SK-N-SH (cell line): ENCODE measurements at regions not wholly inside any gene's neighbourhood (a gene's known extent, or its start where the extent isn't known, plus 50 kb on each side); places are given as distances from the start of the nearest gene placed in this dataset.

Experiments used
- CTCF ChIA-PET: fragments of 300-600, 350-600 bp; formaldehyde crosslinking; extraction: SDS; loops from one replicate; lab custom pipeline; 2021; lab: Yijun Ruan, JAX
- POLR2A ChIA-PET: fragments of 350-600 bp; sonication (Branson Sonifier 250); formaldehyde crosslinking; extraction: SDS; loops from one replicate; lab custom pipeline; 2020; ENCODE audit warnings: antibody characterized with exemption, inconsistent platforms; lab: Yijun Ruan, JAX
- DNase-seq: peaks from one replicate; pipeline ENCODE4 v3.0.0; 2012
- H2AFZ ChIP-seq: fragments of 200-600 bp; sonication (generic); 2 replicates; pipeline ENCODE4 v1.8.1; 2016; ENCODE audit warnings: antibody characterized with exemption, mild to moderate bottlenecking, low read depth
- H3F3A ChIP-seq: fragments of 200-600 bp; sonication (generic); replicated peaks from 2 replicates; pipeline ENCODE3; 2016; ENCODE audit warnings: antibody characterized with exemption, mild to moderate bottlenecking; ENCODE audit not compliant: insufficient read depth
- H3K27ac ChIP-seq, 2 experiments: fragments of 200-500 bp in 1 of 2; fragments of 200-600 bp in 1 of 2; sonication (Bioruptor generic) in 1 of 2; sonication (generic), shearing (Covaris generic) in 1 of 2; 2 replicates each; pipeline versions ENCODE4 v1.5.1 to v1.6.1; 2014 to 2016; ENCODE audit warnings: low read depth in 2 of 2, inconsistent platforms in 1 of 2, low read length in 1 of 2, mild to moderate bottlenecking in 1 of 2, mixed read lengths in 1 of 2
- H3K27me3 ChIP-seq: fragments of 200-600 bp; sonication (generic), shearing (Covaris generic); 2 replicates; pipeline ENCODE4 v1.6.1; 2016; ENCODE audit warnings: mixed run types; ENCODE audit not compliant: insufficient read depth
- H3K36me3 ChIP-seq, 2 experiments: fragments of 200-500 bp in 1 of 2; fragments of 200-600 bp in 1 of 2; sonication (Bioruptor generic) in 1 of 2; sonication (generic) in 1 of 2; replicated peaks in 1 of 2; 2 replicates each; pipeline versions ENCODE3 to v1.5.1; 2014 to 2016; ENCODE audit warnings: low read length in 1 of 2, mild to moderate bottlenecking in 1 of 2; ENCODE audit not compliant: insufficient read depth in 2 of 2, control insufficient read depth in 1 of 2
- H3K4me1 ChIP-seq, 2 experiments: fragments of 200-500 bp in 1 of 2; fragments of 200-600 bp in 1 of 2; sonication (Bioruptor generic) in 1 of 2; sonication (generic), shearing (Covaris generic) in 1 of 2; 2 replicates each; pipeline versions ENCODE4 v1.5.1 to v1.6.1; 2014 to 2016; ENCODE audit warnings: low read depth in 1 of 2, low read length in 1 of 2, mixed run types in 1 of 2; ENCODE audit not compliant: insufficient read depth in 2 of 2, control insufficient read depth in 1 of 2
- H3K4me2 ChIP-seq: fragments of 200-600 bp; sonication (generic), shearing (Covaris generic); 2 replicates; pipeline ENCODE4 v1.6.1; 2017; ENCODE audit warnings: mixed run types
- H3K4me3 ChIP-seq, 2 experiments: fragments of 200-500 bp in 1 of 2; fragments of 200-600 bp in 1 of 2; sonication (Bioruptor generic) in 1 of 2; sonication (generic), shearing (Covaris generic) in 1 of 2; 2 replicates each; pipeline versions ENCODE4 v1.5.1 to v1.8.1; 2014 to 2016; ENCODE audit warnings: low read depth in 2 of 2, inconsistent platforms in 1 of 2, low read length in 1 of 2, mild to moderate bottlenecking in 1 of 2, mixed read lengths in 1 of 2, moderate library complexity in 1 of 2
- H3K79me2 ChIP-seq: fragments of 200-600 bp; sonication (generic); 2 replicates; pipeline ENCODE4 v1.8.1; 2017; ENCODE audit warnings: mild to moderate bottlenecking; ENCODE audit not compliant: insufficient read depth
- H3K9ac ChIP-seq: fragments of 200-600 bp; sonication (generic); 2 replicates; pipeline ENCODE4 v1.6.1; 2017; ENCODE audit warnings: mixed run types
- H3K9me2 ChIP-seq: fragments of 200-600 bp; sonication (generic); 2 replicates; pipeline ENCODE4 v1.6.1; 2017; ENCODE audit warnings: mixed run types
- H3K9me3 ChIP-seq: fragments of 200-600 bp; sonication (generic); 2 replicates; pipeline ENCODE4 v1.6.1; 2017; ENCODE audit warnings: mixed run types, mild to moderate bottlenecking, moderate library complexity
- H4K20me1 ChIP-seq: fragments of 200-600 bp; sonication (generic); 2 replicates; pipeline ENCODE4 v1.6.1; 2017; ENCODE audit warnings: mild to moderate bottlenecking, mixed run types; ENCODE audit not compliant: insufficient read depth
- ELF1 ChIP-seq: IDR thresholded peaks from 2 replicates; pipeline ENCODE4 v1.4.0; 2012
- EP300 ChIP-seq, 2 experiments: IDR thresholded peaks; 2 replicates each; pipeline versions ENCODE4 v1.4.0 to v1.6.1; 2012; ENCODE audit warnings: borderline replicate concordance in 1 of 2, low read depth in 1 of 2, low read length in 1 of 2
- FOXJ3 ChIP-seq: sonication (generic); formaldehyde crosslinking; IDR thresholded peaks from 2 replicates; pipeline ENCODE4 v1.5.1; 2020; ENCODE audit warnings: mild to moderate bottlenecking, missing genetic modification reagents
- FOXM1 ChIP-seq: IDR thresholded peaks from 2 replicates; pipeline ENCODE4 v1.4.0; 2012; ENCODE audit warnings: low read depth, mild to moderate bottlenecking
- GABPA ChIP-seq: IDR thresholded peaks from 2 replicates; pipeline ENCODE4 v1.4.0; 2012; ENCODE audit warnings: low read depth, mild to moderate bottlenecking
- MXI1 ChIP-seq: IDR thresholded peaks from 2 replicates; pipeline ENCODE4 v1.6.1; 2012; ENCODE audit warnings: mild to moderate bottlenecking, low read depth, low read length, improper control_type of control experiment
- NFIC ChIP-seq: IDR thresholded peaks from 2 replicates; pipeline ENCODE4 v1.4.0; 2012; ENCODE audit warnings: borderline replicate concordance
- RXRA ChIP-seq: IDR thresholded peaks from 2 replicates; pipeline ENCODE4 v1.4.0; 2012; ENCODE audit warnings: low read depth, mild to moderate bottlenecking, borderline replicate concordance
- TAF1 ChIP-seq: IDR thresholded peaks from 2 replicates; pipeline ENCODE4 v1.6.1; 2012; ENCODE audit warnings: low read depth, mild to moderate bottlenecking, low read length, moderate library complexity, borderline replicate concordance
- TCF12 ChIP-seq: IDR thresholded peaks from 2 replicates; pipeline ENCODE4 v1.4.0; 2012
- TEAD4 ChIP-seq: IDR thresholded peaks from 2 replicates; pipeline ENCODE4 v1.4.0; 2012; ENCODE audit warnings: mild to moderate bottlenecking, borderline replicate concordance; ENCODE audit not compliant: insufficient read depth
- WGBS: methylation state at CpG from one replicate; pipeline ENCODE4 v1.1.6; 2017; ENCODE audit warnings: low lambda C conversion rate; 5-methylcytosine and 5-hydroxymethylcytosine counted together
- TF ChIP-seq, protein P1 (sequence below): IDR thresholded peaks from 2 replicates; pipeline ENCODE4 v1.4.0; 2012; ENCODE audit warnings: low read depth, borderline replicate concordance
- TF ChIP-seq, protein P2 (sequence below): fragments of 150-350 bp; IDR thresholded peaks from 2 replicates; pipeline ENCODE4 v1.6.1; 2016; ENCODE audit warnings: mild to moderate bottlenecking, low read depth, low read length
- TF ChIP-seq, protein P3 (sequence below): IDR thresholded peaks from 2 replicates; pipeline ENCODE4 v1.6.1; 2012; ENCODE audit warnings: mild to moderate bottlenecking, low read depth, low read length, moderate library complexity
- TF ChIP-seq, protein P4 (sequence below): IDR thresholded peaks from 2 replicates; pipeline ENCODE4 v1.4.0; 2012; ENCODE audit warnings: low read depth, borderline replicate concordance
- TF ChIP-seq, protein P5 (sequence below): IDR thresholded peaks from 2 replicates; pipeline ENCODE4 v1.4.0; 2012; ENCODE audit warnings: low read depth
- TF ChIP-seq, protein P6 (sequence below): fragments of 150-350 bp; IDR thresholded peaks from 2 replicates; pipeline ENCODE4 v1.6.1; 2017; ENCODE audit warnings: antibody characterized with exemption, low read length, low read depth, borderline replicate concordance

DNA sequence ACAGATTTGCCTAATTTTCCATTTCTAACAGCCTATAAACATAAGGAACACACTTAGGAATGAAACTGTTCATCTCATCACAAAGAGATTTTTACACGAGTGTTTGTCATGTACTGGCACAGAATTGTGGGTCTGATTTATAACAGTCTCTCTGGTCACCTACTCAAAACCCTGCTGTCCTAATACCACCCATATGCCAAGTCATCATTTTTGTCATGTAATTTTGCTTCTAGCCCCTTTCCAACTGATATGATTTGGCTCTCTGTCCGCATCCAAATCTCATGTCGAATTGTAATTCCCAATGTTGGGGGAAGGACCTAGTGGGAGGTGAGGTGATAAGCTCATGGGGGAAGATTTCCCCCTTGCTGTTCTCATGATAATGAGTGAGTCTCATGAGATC, 284.1 kb upstream of the SLITRK2 start (continued):
- TF ChIP-seq, protein P1, sequence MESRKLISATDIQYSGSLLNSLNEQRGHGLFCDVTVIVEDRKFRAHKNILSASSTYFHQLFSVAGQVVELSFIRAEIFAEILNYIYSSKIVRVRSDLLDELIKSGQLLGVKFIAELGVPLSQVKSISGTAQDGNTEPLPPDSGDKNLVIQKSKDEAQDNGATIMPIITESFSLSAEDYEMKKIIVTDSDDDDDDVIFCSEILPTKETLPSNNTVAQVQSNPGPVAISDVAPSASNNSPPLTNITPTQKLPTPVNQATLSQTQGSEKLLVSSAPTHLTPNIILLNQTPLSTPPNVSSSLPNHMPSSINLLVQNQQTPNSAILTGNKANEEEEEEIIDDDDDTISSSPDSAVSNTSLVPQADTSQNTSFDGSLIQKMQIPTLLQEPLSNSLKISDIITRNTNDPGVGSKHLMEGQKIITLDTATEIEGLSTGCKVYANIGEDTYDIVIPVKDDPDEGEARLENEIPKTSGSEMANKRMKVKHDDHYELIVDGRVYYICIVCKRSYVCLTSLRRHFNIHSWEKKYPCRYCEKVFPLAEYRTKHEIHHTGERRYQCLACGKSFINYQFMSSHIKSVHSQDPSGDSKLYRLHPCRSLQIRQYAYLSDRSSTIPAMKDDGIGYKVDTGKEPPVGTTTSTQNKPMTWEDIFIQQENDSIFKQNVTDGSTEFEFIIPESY = no peak
- TF ChIP-seq, protein P2, sequence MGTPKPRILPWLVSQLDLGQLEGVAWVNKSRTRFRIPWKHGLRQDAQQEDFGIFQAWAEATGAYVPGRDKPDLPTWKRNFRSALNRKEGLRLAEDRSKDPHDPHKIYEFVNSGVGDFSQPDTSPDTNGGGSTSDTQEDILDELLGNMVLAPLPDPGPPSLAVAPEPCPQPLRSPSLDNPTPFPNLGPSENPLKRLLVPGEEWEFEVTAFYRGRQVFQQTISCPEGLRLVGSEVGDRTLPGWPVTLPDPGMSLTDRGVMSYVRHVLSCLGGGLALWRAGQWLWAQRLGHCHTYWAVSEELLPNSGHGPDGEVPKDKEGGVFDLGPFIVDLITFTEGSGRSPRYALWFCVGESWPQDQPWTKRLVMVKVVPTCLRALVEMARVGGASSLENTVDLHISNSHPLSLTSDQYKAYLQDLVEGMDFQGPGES = no peak
- TF ChIP-seq ELF1 = no peak
- TF ChIP-seq, protein P3, sequence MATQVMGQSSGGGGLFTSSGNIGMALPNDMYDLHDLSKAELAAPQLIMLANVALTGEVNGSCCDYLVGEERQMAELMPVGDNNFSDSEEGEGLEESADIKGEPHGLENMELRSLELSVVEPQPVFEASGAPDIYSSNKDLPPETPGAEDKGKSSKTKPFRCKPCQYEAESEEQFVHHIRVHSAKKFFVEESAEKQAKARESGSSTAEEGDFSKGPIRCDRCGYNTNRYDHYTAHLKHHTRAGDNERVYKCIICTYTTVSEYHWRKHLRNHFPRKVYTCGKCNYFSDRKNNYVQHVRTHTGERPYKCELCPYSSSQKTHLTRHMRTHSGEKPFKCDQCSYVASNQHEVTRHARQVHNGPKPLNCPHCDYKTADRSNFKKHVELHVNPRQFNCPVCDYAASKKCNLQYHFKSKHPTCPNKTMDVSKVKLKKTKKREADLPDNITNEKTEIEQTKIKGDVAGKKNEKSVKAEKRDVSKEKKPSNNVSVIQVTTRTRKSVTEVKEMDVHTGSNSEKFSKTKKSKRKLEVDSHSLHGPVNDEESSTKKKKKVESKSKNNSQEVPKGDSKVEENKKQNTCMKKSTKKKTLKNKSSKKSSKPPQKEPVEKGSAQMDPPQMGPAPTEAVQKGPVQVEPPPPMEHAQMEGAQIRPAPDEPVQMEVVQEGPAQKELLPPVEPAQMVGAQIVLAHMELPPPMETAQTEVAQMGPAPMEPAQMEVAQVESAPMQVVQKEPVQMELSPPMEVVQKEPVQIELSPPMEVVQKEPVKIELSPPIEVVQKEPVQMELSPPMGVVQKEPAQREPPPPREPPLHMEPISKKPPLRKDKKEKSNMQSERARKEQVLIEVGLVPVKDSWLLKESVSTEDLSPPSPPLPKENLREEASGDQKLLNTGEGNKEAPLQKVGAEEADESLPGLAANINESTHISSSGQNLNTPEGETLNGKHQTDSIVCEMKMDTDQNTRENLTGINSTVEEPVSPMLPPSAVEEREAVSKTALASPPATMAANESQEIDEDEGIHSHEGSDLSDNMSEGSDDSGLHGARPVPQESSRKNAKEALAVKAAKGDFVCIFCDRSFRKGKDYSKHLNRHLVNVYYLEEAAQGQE = no peak
- TF ChIP-seq, protein P4, sequence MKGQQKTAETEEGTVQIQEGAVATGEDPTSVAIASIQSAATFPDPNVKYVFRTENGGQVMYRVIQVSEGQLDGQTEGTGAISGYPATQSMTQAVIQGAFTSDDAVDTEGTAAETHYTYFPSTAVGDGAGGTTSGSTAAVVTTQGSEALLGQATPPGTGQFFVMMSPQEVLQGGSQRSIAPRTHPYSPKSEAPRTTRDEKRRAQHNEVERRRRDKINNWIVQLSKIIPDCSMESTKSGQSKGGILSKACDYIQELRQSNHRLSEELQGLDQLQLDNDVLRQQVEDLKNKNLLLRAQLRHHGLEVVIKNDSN = no peak

DNA sequence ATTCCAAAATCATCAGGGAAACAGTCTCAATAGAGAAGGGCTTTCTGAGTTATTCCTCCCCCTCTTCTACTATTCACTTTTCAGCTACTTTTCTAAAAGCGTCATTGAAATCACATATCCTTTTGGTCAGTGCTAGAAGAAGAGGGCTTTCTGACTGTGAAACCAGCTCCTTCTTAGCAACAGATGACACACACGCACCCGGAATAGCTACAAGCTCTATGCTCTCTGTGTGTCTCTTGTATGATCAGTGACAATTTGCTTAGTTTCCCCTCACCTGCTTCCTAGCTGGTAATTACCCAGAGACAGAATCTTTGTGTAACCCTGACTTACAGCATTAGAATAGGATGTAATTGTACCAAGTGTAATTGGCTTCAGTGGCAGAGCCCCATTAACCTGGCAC, 268.1 kb upstream of the SLITRK2 start:
- POLR2A ChIA-PET = no interaction called here

More for the DNA sequence above, 268.1 kb upstream of the SLITRK2 start:
- H3K27me3 ChIP-seq = no peaks in the 10 kb centered on the region
- no peaks in the 10 kb centered on the region for H3K9me3 ChIP-seq
- no peak overlapping the region for H3K4me2 ChIP-seq
- no peaks in the 10 kb centered on the region for H3K4me1 ChIP-seq
- H3K79me2 ChIP-seq = no peaks in the 10 kb centered on the region
- CTCF ChIA-PET = no interaction called here
- H2AFZ ChIP-seq = no peak overlapping the region
- no peaks in the 10 kb centered on the region for H3F3A ChIP-seq
- DNase-seq = no peak
- TF ChIP-seq NFIC (no peak), TEAD4 (no peak), TCF12 (no peak), GABPA (no peak), FOXJ3 (CRISPR knock-in tag) (no peak), RXRA (no peak), FOXM1 (no peak), TAF1 (no peak), MXI1 (no peak), EP300 (IDR thresholded peaks at IDR 0.05; ENCODE audit: borderline replicate concordance in 1 of 2, low read depth in 1 of 2, low read length in 1 of 2) (no peak)
- TF ChIP-seq, protein P5, sequence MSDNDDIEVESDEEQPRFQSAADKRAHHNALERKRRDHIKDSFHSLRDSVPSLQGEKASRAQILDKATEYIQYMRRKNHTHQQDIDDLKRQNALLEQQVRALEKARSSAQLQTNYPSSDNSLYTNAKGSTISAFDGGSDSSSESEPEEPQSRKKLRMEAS = no peak
- TF ChIP-seq, protein P6, sequence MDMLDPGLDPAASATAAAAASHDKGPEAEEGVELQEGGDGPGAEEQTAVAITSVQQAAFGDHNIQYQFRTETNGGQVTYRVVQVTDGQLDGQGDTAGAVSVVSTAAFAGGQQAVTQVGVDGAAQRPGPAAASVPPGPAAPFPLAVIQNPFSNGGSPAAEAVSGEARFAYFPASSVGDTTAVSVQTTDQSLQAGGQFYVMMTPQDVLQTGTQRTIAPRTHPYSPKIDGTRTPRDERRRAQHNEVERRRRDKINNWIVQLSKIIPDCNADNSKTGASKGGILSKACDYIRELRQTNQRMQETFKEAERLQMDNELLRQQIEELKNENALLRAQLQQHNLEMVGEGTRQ = no peak
- TF ChIP-seq, all 33 proteins: peak for 0
- Histone ChIP-seq H3K9ac (no peak overlapping the region), H4K20me1 (no peaks in the 10 kb centered on the region), H3K4me3 (no peak overlapping the region), H3K27ac (no peak overlapping the region), H3K36me3 (no peaks in the 10 kb centered on the region), H3K9me2 (no peaks in the 10 kb centered on the region)
- WGBS = 10% methylated on average over 3 of the region's 3 CpGs
